ENCODE measurements at regions not wholly inside any gene's neighbourhood (a gene's known extent, or its start where the extent isn't known, plus 50 kb on each side); places are given as distances from the start of the nearest gene placed in this dataset.

- TF ChIP-seq POLR2AphosphoS5 (IDR thresholded peaks at IDR 0.05; ENCODE audit: low read depth, low read length): no peak
- TF ChIP-seq JUND (IDR thresholded peaks at IDR 0.05): no peak
- no peak for TF ChIP-seq SMC3 (IDR thresholded peaks at IDR 0.05; ENCODE audit: low read depth, low read length)
- TF ChIP-seq, protein P1, sequence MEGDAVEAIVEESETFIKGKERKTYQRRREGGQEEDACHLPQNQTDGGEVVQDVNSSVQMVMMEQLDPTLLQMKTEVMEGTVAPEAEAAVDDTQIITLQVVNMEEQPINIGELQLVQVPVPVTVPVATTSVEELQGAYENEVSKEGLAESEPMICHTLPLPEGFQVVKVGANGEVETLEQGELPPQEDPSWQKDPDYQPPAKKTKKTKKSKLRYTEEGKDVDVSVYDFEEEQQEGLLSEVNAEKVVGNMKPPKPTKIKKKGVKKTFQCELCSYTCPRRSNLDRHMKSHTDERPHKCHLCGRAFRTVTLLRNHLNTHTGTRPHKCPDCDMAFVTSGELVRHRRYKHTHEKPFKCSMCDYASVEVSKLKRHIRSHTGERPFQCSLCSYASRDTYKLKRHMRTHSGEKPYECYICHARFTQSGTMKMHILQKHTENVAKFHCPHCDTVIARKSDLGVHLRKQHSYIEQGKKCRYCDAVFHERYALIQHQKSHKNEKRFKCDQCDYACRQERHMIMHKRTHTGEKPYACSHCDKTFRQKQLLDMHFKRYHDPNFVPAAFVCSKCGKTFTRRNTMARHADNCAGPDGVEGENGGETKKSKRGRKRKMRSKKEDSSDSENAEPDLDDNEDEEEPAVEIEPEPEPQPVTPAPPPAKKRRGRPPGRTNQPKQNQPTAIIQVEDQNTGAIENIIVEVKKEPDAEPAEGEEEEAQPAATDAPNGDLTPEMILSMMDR (IDR thresholded peaks at IDR 0.05): no peak
- TF ChIP-seq MXI1 (IDR thresholded peaks at IDR 0.05; ENCODE audit: low read depth, low read length): no peak
- TF ChIP-seq ELF1 (IDR thresholded peaks at IDR 0.05): no peak
- TF ChIP-seq RAD21 (IDR thresholded peaks at IDR 0.05; ENCODE audit: low read length): no peak
- no peak for TF ChIP-seq MEF2A (IDR thresholded peaks at IDR 0.05; ENCODE audit: borderline replicate concordance, low read depth)
- TF ChIP-seq EP300 (IDR thresholded peaks at IDR 0.05; ENCODE audit: borderline replicate concordance in 1 of 2, low read depth in 1 of 2, low read length in 1 of 2): no peak
Observed at GRCh38 chr11:119473901-119474681, 51.1 kb upstream of the THY1 start.

Measured in SK-N-SH (cell line).